ENCODE measurements at regions not wholly inside any gene's neighbourhood (a gene's known extent, or its start where the extent isn't known, plus 50 kb on each side); places are given as distances from the start of the nearest gene placed in this dataset.

DNA sequence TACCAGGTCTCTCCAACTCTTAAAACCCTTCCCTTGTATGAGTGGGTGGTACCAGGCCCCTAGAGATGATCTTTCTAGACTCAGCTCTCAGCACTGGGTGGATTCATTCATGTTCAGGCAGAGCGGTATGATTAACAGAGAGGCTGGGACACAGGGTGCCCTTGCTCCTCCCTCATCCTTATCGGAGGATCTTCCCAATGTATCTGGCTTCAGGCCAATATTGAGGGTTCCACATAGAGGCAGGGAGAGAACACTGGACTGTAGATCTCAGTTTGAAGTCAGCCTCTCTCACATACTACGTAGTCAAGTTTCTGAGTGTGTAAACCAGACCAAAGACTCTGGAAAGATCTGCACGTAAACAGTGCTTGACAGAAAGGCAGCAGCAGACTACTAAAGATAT is 366.2 kb downstream of the DHX35 start:
- no peak overlapping the region for H2AFZ ChIP-seq (ENCODE audit: insufficient read depth, low read depth, low read length, poor library complexity, severe bottlenecking)
- no peak overlapping the region for H3K9ac ChIP-seq (ENCODE audit: insufficient read depth, low read length, poor library complexity, severe bottlenecking)
- H3K27ac ChIP-seq (ENCODE audit: low read depth in 1 of 2, low read length in 2 of 2) = no peak overlapping the region
- no peaks in the 10 kb centered on the region for H3K79me2 ChIP-seq (ENCODE audit: insufficient read depth, low read length)
- intact Hi-C loops (cut with micrococcal nuclease) = no loop called here
- H3K27ac Mint-ChIP-seq = no peak overlapping the region
- H3K9me3 ChIP-seq (replicated peaks in 1 of 2; ENCODE audit: control insufficient read depth in 1 of 2, insufficient read depth in 1 of 2, low read length in 2 of 2) = no peaks in the 10 kb centered on the region
- no peaks in the 10 kb centered on the region for H3K27me3 ChIP-seq (ENCODE audit: control insufficient read depth in 2 of 2, insufficient read depth in 2 of 2, low read length in 2 of 2)
- no peaks in the 10 kb centered on the region for H3K4me1 ChIP-seq (ENCODE audit: control insufficient read depth in 1 of 2, insufficient read depth in 2 of 2, low read length in 2 of 2)
- H3K27me3 Mint-ChIP-seq (ENCODE audit: low read depth in 3 of 3) = peaks cover 0 to 2% (median 2%) of the 10 kb centered on the region in 3 donors
- H3K9me3 Mint-ChIP-seq = peaks cover 0 to 4% (median 0%) of the 10 kb centered on the region in 7 donors
- no peaks in the 10 kb centered on the region for H4K20me1 ChIP-seq (ENCODE audit: insufficient read depth, low read length)
- TF ChIP-seq, protein P1, sequence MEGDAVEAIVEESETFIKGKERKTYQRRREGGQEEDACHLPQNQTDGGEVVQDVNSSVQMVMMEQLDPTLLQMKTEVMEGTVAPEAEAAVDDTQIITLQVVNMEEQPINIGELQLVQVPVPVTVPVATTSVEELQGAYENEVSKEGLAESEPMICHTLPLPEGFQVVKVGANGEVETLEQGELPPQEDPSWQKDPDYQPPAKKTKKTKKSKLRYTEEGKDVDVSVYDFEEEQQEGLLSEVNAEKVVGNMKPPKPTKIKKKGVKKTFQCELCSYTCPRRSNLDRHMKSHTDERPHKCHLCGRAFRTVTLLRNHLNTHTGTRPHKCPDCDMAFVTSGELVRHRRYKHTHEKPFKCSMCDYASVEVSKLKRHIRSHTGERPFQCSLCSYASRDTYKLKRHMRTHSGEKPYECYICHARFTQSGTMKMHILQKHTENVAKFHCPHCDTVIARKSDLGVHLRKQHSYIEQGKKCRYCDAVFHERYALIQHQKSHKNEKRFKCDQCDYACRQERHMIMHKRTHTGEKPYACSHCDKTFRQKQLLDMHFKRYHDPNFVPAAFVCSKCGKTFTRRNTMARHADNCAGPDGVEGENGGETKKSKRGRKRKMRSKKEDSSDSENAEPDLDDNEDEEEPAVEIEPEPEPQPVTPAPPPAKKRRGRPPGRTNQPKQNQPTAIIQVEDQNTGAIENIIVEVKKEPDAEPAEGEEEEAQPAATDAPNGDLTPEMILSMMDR (IDR thresholded peaks at IDR 0.05) = no peak
- H3K36me3 Mint-ChIP-seq = no peaks in the 10 kb centered on the region
- 50% methylated on average over 2 of the region's 4 CpGs for WGBS (ENCODE audit: insufficient coverage)
- no peak overlapping the region for H3K4me2 ChIP-seq (replicated peaks; ENCODE audit: extremely low read depth, low read length, poor library complexity, severe bottlenecking)
- no peak overlapping the region for H3K4me3 ChIP-seq (replicated peaks in 1 of 3; ENCODE audit: low read depth in 2 of 3, low read length in 3 of 3)
- no peaks in the 10 kb centered on the region for H3K4me1 Mint-ChIP-seq
- no peak for DNase-seq
- H3K36me3 ChIP-seq (replicated peaks in 1 of 2; ENCODE audit: control insufficient read depth in 1 of 2, insufficient read depth in 2 of 2, low read length in 2 of 2) = no peaks in the 10 kb centered on the region
- no peak overlapping the region for H3K4me3 Mint-ChIP-seq

DNA sequence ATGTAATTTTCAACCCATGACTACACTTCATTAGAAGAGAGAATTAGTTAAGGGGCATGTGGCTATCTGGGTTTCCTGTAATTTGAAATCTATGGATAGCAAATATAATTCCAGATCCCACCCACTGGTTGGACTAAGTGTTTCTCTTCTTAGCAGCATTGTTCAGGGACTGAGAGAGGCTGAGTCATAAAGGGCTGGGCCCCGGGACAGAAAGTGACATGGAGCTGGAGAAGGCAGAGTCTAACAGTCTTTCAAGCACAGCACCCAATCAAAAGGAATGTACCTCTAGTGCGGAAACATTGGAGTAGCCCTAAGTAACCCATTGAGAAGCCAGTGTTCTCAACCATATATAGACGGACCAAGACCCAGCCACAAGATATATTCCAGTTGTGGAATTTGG is 363.9 kb downstream of the DHX35 start:
- H3K36me3 Mint-ChIP-seq = no peaks in the 10 kb centered on the region
- WGBS (ENCODE audit: insufficient coverage) = no CpG with 5 or more reads among the region's 3 CpGs
- Histone ChIP-seq H3K27me3 (ENCODE audit: control insufficient read depth in 2 of 2, insufficient read depth in 2 of 2, low read length in 2 of 2) (no peaks in the 10 kb centered on the region), H2AFZ (ENCODE audit: insufficient read depth, low read depth, low read length, poor library complexity, severe bottlenecking) (no peak overlapping the region), H3K9me3 (replicated peaks in 1 of 2; ENCODE audit: control insufficient read depth in 1 of 2, insufficient read depth in 1 of 2, low read length in 2 of 2) (no peaks in the 10 kb centered on the region), H3K79me2 (ENCODE audit: insufficient read depth, low read length) (no peaks in the 10 kb centered on the region), H3K36me3 (replicated peaks in 1 of 2; ENCODE audit: control insufficient read depth in 1 of 2, insufficient read depth in 2 of 2, low read length in 2 of 2) (no peaks in the 10 kb centered on the region), H3K9ac (ENCODE audit: insufficient read depth, low read length, poor library complexity, severe bottlenecking) (no peak overlapping the region), H3K27ac (ENCODE audit: low read depth in 1 of 2, low read length in 2 of 2) (no peak overlapping the region), H3K4me2 (replicated peaks; ENCODE audit: extremely low read depth, low read length, poor library complexity, severe bottlenecking) (no peak overlapping the region), H3K4me3 (replicated peaks in 1 of 3; ENCODE audit: low read depth in 2 of 3, low read length in 3 of 3) (no peak overlapping the region), H4K20me1 (ENCODE audit: insufficient read depth, low read length) (no peaks in the 10 kb centered on the region), H3K4me1 (ENCODE audit: control insufficient read depth in 1 of 2, insufficient read depth in 2 of 2, low read length in 2 of 2) (no peaks in the 10 kb centered on the region)
- TF ChIP-seq, protein P1 (IDR thresholded peaks at IDR 0.05) = no peak
- peaks cover 2 to 3% (median 2%) of the 10 kb centered on the region in 3 donors for H3K27me3 Mint-ChIP-seq (ENCODE audit: low read depth in 3 of 3)
- no peak overlapping the region for H3K4me3 Mint-ChIP-seq
- no peak for DNase-seq
- no peak overlapping the region for H3K27ac Mint-ChIP-seq
- no peaks in the 10 kb centered on the region for H3K4me1 Mint-ChIP-seq
- intact Hi-C loops (cut with micrococcal nuclease) = no loop called here
- H3K9me3 Mint-ChIP-seq = peaks cover 0 to 4% (median 0%) of the 10 kb centered on the region in 7 donors
